A673 (cell line): ENCODE measurements at regions not wholly inside any gene's neighbourhood (a gene's known extent, or its start where the extent isn't known, plus 50 kb on each side); places are given as distances from the start of the nearest gene placed in this dataset.

ENCODE experiments used
- EZH2 ChIP-seq: fragments of 200-600 bp; sonication (generic); IDR thresholded peaks from 2 replicates; pipeline ENCODE4 v1.6.1; 2017; ENCODE audit warnings: borderline replicate concordance, low read depth, mild to moderate bottlenecking, mixed read lengths, antibody characterized with exemption, low read length; ENCODE audit not compliant: poor library complexity, severe bottlenecking
- TF ChIP-seq, protein P1 (sequence below): fragments of 300-800, 200-600 bp; sonication (generic); conservative IDR thresholded peaks from 2 replicates; pipeline ENCODE4 v1.5.1; 2017; ENCODE audit warnings: low read depth, mild to moderate bottlenecking, antibody characterized with exemption, low read length, moderate library complexity, mixed read lengths

DNA sequence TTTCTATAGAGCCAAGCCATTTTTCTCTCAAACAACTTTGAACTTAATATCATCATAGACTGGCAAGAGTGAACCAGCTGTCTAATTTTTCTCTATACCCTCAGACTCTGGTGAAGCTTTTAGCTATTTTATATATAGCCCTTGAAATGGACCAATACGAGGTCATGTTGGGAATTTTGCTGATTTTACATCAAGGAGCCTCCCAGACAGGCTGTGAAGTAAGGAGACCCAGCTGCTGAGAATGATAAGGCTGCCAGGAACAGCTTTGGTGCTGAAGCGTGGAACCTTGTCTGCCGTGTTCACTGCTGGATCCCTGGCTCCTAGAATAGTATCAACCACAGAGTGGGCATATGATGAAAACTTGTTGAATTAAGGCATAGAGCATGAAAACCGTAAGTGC, 326.2 kb upstream of the NAV3 start:
- TF ChIP-seq, protein P1, sequence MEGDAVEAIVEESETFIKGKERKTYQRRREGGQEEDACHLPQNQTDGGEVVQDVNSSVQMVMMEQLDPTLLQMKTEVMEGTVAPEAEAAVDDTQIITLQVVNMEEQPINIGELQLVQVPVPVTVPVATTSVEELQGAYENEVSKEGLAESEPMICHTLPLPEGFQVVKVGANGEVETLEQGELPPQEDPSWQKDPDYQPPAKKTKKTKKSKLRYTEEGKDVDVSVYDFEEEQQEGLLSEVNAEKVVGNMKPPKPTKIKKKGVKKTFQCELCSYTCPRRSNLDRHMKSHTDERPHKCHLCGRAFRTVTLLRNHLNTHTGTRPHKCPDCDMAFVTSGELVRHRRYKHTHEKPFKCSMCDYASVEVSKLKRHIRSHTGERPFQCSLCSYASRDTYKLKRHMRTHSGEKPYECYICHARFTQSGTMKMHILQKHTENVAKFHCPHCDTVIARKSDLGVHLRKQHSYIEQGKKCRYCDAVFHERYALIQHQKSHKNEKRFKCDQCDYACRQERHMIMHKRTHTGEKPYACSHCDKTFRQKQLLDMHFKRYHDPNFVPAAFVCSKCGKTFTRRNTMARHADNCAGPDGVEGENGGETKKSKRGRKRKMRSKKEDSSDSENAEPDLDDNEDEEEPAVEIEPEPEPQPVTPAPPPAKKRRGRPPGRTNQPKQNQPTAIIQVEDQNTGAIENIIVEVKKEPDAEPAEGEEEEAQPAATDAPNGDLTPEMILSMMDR: no peak
- no peak for TF ChIP-seq EZH2
